RPMI8226 (cell line): ENCODE measurements at regions not wholly inside any gene's neighbourhood (a gene's known extent, or its start where the extent isn't known, plus 50 kb on each side); places are given as distances from the start of the nearest gene placed in this dataset.
"Not testable (repeated sequence)": the region's sequence is repeated elsewhere in the genome, so short reads cannot be mapped to it uniquely, and the experiment has no call there.

ENCODE experiments used
- DNase-seq: peaks from one replicate; pipeline ENCODE4 v3.0.0-alpha.2; 2015

GRCh38 chr1:118828038-118828437 lies 160.1 kb downstream of the TBX15 start:
- no peak for DNase-seq

- no peak for DNase-seq
These were observed 160.5 kb downstream of the TBX15 start for GRCh38 chr1:118827636-118828035.

GRCh38 chr1:118827207-118827606 lies 160.9 kb downstream of the TBX15 start:
- no peak for DNase-seq

- DNase-seq = no peak
These were observed 161.5 kb downstream of the TBX15 start for GRCh38 chr1:118826669-118827068.

GRCh38 chr1:118825619-118826018 lies 162.5 kb downstream of the TBX15 start:
- DNase-seq = no peak

GRCh38 chr1:118821801-118822200 lies 166.3 kb downstream of the TBX15 start:
- DNase-seq = no peak

- DNase-seq = no peak
These were observed 167.3 kb downstream of the TBX15 start for GRCh38 chr1:118820864-118821263.

- DNase-seq = no peak
These were observed 172.2 kb downstream of the TBX15 start for GRCh38 chr1:118815909-118816308.

GRCh38 chr1:118812555-118812954 lies 175.6 kb downstream of the TBX15 start:
- DNase-seq = no peak

GRCh38 chr1:118811156-118811555 lies 177.0 kb downstream of the TBX15 start:
- no peak for DNase-seq

GRCh38 chr1:118809586-118809985 lies 178.6 kb downstream of the TBX15 start:
- no peak for DNase-seq

GRCh38 chr1:118803128-118803527 lies 185.0 kb downstream of the TBX15 start:
- DNase-seq = not testable (repeated sequence)

GRCh38 chr1:118791094-118791691 lies 196.9 kb downstream of the TBX15 start:
- DNase-seq = no peak

- no peak for DNase-seq
These were observed 199.7 kb downstream of the TBX15 start for GRCh38 chr1:118788463-118788862.

- DNase-seq = no peak
These were observed 201.5 kb downstream of the TBX15 start for GRCh38 chr1:118786454-118787155.

GRCh38 chr1:118785246-118785645 lies 202.9 kb downstream of the TBX15 start:
- DNase-seq = peak; percentile 20

- DNase-seq = no peak
These were observed 204.9 kb downstream of the TBX15 start for GRCh38 chr1:118783095-118783758.

GRCh38 chr1:118773656-118774055 lies 214.5 kb downstream of the TBX15 start:
- DNase-seq = no peak

GRCh38 chr1:118767971-118768370 lies 220.2 kb downstream of the TBX15 start:
- no peak for DNase-seq

GRCh38 chr1:118753976-118754375 lies 234.2 kb downstream of the TBX15 start:
- DNase-seq = no peak

- DNase-seq = no peak
These were observed 237.0 kb downstream of the TBX15 start for GRCh38 chr1:118751166-118751565.

GRCh38 chr1:118744420-118744819 lies 243.7 kb downstream of the TBX15 start:
- DNase-seq = no peak

GRCh38 chr1:118739501-118739900 lies 248.6 kb downstream of the TBX15 start:
- no peak for DNase-seq

- DNase-seq = no peak
These were observed 251.8 kb downstream of the TBX15 start for GRCh38 chr1:118736322-118736721.
